ENCODE measurements at regions not wholly inside any gene's neighbourhood (a gene's known extent, or its start where the extent isn't known, plus 50 kb on each side); places are given as distances from the start of the nearest gene placed in this dataset.

- no peaks in the 10 kb centered on the region for H3K27me3 ChIP-seq
- H3K9me3 ChIP-seq = no peaks in the 10 kb centered on the region
- H3K36me3 ChIP-seq = no peaks in the 10 kb centered on the region
- H3K27ac ChIP-seq = no peak overlapping the region
- no peak overlapping the region for H3K4me3 ChIP-seq (ENCODE audit: low read depth in 1 of 2, low read length in 1 of 2)
- no peaks in the 10 kb centered on the region for H3K4me1 ChIP-seq (ENCODE audit: control insufficient read depth in 1 of 2, insufficient read depth in 1 of 2, low read depth in 1 of 2, low read length in 1 of 2)
- TF ChIP-seq, protein P1, sequence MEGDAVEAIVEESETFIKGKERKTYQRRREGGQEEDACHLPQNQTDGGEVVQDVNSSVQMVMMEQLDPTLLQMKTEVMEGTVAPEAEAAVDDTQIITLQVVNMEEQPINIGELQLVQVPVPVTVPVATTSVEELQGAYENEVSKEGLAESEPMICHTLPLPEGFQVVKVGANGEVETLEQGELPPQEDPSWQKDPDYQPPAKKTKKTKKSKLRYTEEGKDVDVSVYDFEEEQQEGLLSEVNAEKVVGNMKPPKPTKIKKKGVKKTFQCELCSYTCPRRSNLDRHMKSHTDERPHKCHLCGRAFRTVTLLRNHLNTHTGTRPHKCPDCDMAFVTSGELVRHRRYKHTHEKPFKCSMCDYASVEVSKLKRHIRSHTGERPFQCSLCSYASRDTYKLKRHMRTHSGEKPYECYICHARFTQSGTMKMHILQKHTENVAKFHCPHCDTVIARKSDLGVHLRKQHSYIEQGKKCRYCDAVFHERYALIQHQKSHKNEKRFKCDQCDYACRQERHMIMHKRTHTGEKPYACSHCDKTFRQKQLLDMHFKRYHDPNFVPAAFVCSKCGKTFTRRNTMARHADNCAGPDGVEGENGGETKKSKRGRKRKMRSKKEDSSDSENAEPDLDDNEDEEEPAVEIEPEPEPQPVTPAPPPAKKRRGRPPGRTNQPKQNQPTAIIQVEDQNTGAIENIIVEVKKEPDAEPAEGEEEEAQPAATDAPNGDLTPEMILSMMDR (IDR thresholded peaks at IDR 0.05) = no peak
Measured at GRCh38 chrX:150306002-150306401, 57.1 kb upstream of the MAMLD1 start.

GRCh38 chrX:150308041-150308440, 55.1 kb upstream of the MAMLD1 start:
- TF ChIP-seq, protein P1 (IDR thresholded peaks at IDR 0.05) = no peak
- Histone ChIP-seq H3K4me1 (ENCODE audit: control insufficient read depth in 1 of 2, insufficient read depth in 1 of 2, low read depth in 1 of 2, low read length in 1 of 2) (no peaks in the 10 kb centered on the region), H3K36me3 (no peaks in the 10 kb centered on the region), H3K27me3 (no peaks in the 10 kb centered on the region), H3K4me3 (ENCODE audit: low read depth in 1 of 2, low read length in 1 of 2) (no peak overlapping the region), H3K27ac (no peak overlapping the region), H3K9me3 (no peaks in the 10 kb centered on the region)

DNA sequence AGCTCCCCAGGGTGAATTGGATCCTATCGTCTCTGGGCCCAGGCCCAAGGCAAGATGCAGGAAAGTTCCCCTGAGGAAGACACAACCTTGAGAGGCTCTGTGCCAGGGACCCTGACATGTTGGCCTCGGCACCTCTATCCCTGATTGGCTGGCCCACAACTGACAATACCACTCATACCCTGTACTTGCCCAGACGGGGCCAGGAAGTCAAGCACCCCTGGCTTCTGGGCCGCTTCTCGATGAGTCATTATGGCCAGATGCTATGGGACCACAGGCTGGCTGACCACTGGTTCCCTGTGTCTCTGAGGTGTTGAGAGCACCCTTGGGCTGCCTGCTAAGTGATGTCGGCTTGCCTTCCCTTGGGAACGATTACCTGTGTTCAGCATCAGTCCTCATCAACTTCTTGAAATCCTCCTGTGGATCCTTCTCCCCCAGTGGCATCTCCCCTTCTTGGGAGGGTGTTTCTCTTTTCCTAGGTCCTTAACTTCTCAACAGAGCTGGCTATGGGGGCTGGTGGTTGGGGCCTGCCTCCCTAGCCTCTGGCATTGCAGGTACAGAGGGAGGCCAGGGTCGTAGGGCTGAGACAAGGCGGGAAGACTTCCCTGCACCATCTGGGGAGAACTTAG, 54.5 kb upstream of the MAMLD1 start:
- H3K27me3 ChIP-seq = no peaks in the 10 kb centered on the region
- no peaks in the 10 kb centered on the region for H3K36me3 ChIP-seq
- no peak overlapping the region for H3K4me3 ChIP-seq (ENCODE audit: low read depth in 1 of 2, low read length in 1 of 2)
- TF ChIP-seq, protein P1 (IDR thresholded peaks at IDR 0.05) = no peak
- H3K4me1 ChIP-seq (ENCODE audit: control insufficient read depth in 1 of 2, insufficient read depth in 1 of 2, low read depth in 1 of 2, low read length in 1 of 2) = no peaks in the 10 kb centered on the region
- H3K9me3 ChIP-seq = no peaks in the 10 kb centered on the region
- H3K27ac ChIP-seq = no peak overlapping the region

GRCh38 chrX:150310417-150310816, 52.7 kb upstream of the MAMLD1 start:
- Histone ChIP-seq H3K9me3 (no peaks in the 10 kb centered on the region), H3K27ac (no peak overlapping the region), H3K4me1 (ENCODE audit: control insufficient read depth in 1 of 2, insufficient read depth in 1 of 2, low read depth in 1 of 2, low read length in 1 of 2) (no peaks in the 10 kb centered on the region), H3K4me3 (ENCODE audit: low read depth in 1 of 2, low read length in 1 of 2) (no peak overlapping the region), H3K36me3 (no peaks in the 10 kb centered on the region), H3K27me3 (no peaks in the 10 kb centered on the region)
- TF ChIP-seq, protein P1 (IDR thresholded peaks at IDR 0.05) = no peak

DNA sequence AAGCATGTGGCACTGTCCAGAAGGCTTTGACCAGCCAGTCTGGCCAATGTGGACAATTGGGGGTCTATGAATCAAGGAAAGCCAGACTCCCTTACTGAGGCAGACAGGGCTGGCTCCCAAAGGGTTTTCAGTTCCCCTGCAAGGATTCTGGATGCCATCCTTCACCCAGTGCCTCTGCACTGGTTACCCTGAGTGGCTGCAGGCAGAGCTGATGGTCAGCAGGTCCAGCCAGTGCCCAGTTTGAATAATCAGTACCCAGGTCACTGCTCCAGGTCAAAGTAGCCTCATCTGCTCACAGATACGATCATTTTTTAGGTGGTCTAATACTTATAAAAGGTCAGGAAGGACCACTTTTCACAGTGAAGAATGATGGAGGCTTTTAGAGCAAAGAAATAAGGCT, 52.2 kb upstream of the MAMLD1 start:
- no peaks in the 10 kb centered on the region for H3K27me3 ChIP-seq
- TF ChIP-seq, protein P1 (IDR thresholded peaks at IDR 0.05) = no peak
- no peaks in the 10 kb centered on the region for H3K36me3 ChIP-seq
- no peak overlapping the region for H3K27ac ChIP-seq
- H3K4me1 ChIP-seq (ENCODE audit: control insufficient read depth in 1 of 2, insufficient read depth in 1 of 2, low read depth in 1 of 2, low read length in 1 of 2) = no peaks in the 10 kb centered on the region
- H3K9me3 ChIP-seq = no peaks in the 10 kb centered on the region
- H3K4me3 ChIP-seq (ENCODE audit: low read depth in 1 of 2, low read length in 1 of 2) = no peak overlapping the region

Data from neutrophil (primary cell).